ENCODE measurements at regions not wholly inside any gene's neighbourhood (a gene's known extent, or its start where the extent isn't known, plus 50 kb on each side); places are given as distances from the start of the nearest gene placed in this dataset.

DNA sequence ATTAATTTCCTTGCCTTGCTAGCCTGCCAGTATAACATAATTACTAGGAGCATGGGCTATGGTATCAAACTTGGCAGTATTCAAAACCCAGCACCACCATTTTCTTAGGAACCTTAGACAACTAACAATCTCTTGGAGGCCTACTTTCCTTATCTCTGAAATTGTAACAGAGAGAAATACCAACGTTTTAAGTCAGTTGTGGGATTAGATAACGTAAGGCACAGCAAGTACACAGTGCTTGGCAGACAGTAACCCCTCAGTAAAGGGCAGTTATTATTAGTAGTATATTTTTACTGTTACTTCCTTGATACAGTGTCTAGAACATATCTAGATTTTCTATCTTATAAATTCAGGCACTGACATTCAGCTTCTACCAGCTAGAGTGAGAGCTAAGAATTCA, 309.6 kb downstream of the ACTL7B start:
- no peak for DNase-seq

GRCh38 chr9:108545436-108545835, 310.4 kb downstream of the ACTL7B start:
- no peak for DNase-seq

GRCh38 chr9:108544866-108545265, 310.9 kb downstream of the ACTL7B start:
- no peak for DNase-seq

DNA sequence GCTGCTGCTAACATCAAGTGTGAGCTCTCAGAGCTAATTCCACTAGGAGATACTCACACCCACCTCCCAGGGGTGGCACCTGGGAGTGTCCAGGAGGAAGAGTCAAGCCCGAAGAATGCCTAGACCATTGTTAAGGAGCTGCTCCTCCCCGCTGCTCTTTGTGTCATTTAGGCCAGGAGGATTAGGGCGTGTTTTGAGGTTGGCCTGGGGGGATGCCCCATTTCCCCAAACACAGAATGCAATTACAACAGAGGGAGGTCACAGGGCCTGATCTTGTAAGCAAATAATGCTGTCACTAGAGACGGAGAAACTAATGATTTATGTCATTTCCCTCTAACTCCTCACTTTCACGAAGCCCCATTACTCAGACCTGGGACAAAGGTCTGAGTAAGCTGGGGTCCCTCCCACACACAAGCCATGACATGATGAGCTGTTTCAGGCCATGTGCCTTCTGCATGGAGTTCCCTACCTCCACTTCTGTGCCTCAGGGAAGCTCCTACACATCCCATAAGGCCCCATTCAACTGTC, 312.5 kb downstream of the ACTL7B start:
- DNase-seq, result no peak

DNA sequence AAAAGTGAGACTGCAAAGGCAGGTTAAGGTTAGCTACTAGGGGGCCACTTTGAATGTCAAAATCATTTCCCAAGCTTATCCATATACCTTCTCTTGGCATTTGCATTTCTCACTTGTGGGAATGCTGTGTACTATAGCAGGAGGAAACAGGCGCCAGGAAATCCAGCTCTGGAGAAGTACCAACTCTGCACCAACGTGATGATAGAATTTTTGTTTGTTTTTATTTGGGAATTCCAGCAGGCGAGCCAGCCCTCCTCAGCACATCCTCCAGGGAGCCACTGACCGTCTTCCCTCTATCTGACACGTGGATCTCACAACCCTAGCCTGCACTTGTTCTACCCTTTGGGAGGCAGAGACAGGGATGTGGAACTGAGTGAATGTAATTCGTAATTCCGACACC, 318.0 kb downstream of the ACTL7B start:
- no peak for DNase-seq

- no peak for DNase-seq
Observed at GRCh38 chr9:108536836-108537601, 318.8 kb downstream of the ACTL7B start.

DNA sequence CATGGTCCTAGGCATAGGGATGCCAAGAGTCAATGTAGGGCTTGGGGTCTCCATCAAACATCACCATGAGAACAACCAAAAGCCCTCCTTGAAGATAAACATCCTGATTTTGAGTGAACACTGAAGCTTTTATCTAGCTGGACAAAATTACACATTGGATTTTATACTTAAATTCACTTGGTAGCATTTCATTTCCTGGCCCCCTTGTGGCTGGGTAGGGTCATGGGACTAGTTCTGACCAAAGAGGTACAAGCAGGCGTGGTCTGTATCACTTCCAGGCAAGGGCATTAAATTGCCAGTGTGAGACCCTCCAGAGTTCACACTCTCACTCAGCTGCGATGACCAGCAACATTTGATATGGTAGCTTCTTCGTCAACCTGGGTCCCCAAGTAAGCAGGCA, 320.3 kb downstream of the ACTL7B start:
- no peak for DNase-seq

- DNase-seq, result no peak
Observed at GRCh38 chr9:108534741-108535140, 321.0 kb downstream of the ACTL7B start.

DNA sequence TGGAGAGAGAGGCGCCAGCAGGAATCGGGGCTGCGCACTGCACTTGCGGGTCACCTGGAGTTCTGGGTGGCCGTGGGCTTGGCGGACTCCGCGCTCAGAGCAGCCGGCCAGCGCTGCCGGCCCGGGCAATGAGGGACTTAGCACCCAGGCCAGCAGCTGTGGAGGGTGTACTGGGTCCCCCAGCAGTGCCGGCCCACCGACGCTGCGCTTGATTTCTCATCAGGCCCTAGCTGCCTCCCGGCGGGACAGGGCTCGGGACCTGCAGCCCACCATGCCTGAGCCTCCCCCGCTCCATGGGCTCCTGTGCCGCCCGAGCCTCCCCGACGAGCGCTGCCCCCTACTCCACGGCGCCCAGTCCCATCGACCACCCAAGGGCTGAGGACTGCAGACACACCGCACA, 325.6 kb downstream of the ACTL7B start:
- no peak for DNase-seq

- no peak for DNase-seq
Observed at GRCh38 chr9:108528231-108528630, 327.6 kb downstream of the ACTL7B start.

GRCh38 chr9:108526518-108526917, 329.3 kb downstream of the ACTL7B start:
- DNase-seq, result no peak

DNA sequence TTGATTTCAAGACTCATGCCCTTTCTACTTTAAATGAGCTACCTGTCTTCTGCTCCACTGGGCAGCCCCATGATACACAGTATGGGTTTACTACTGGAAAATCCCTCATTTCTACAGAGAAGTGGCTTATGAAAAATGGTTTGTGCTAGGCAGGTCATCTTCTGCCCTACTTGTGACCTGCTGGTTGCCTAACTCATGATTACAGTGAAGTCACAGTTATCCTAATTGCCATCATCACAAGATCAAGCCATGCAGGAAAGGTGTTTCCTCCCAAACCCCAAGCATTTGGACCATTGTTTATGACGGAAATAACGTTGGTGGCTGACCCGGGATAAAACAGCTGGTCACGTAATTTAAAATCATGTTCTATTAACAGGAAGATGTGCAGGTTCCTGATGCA, 330.6 kb downstream of the ACTL7B start:
- no peak for DNase-seq

DNA sequence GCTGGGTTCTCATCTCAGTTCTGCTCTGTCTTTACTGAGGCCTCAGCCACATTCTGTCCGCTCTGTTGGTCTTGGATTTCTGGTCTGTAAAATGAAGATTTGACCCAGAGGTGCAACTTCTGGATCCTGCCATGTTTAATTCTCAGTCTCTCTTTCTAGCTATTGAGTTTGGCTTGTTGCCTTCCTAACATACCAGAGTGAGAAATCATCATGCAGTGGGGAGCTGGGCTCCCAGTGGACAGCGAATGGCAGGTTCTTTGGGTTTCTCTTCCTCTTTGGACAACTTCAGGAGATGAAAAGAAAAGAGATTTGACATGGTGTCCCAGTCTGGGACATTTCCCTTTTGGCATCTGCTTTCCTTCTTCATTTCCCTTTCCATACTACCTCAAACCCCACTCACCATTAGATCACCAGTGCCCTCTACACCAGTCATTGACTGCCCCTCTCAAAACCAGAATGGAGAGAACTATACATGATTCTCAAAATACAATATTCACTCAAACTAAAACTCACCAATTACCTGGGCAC, 334.7 kb downstream of the ACTL7B start:
- no peak for DNase-seq

GRCh38 chr9:108519437-108519836, 336.3 kb downstream of the ACTL7B start:
- no peak for DNase-seq

- no peak for DNase-seq
Observed at GRCh38 chr9:108517651-108518365, 338.0 kb downstream of the ACTL7B start.

- DNase-seq, result no peak
Observed at GRCh38 chr9:108516391-108516790, 339.4 kb downstream of the ACTL7B start.

DNA sequence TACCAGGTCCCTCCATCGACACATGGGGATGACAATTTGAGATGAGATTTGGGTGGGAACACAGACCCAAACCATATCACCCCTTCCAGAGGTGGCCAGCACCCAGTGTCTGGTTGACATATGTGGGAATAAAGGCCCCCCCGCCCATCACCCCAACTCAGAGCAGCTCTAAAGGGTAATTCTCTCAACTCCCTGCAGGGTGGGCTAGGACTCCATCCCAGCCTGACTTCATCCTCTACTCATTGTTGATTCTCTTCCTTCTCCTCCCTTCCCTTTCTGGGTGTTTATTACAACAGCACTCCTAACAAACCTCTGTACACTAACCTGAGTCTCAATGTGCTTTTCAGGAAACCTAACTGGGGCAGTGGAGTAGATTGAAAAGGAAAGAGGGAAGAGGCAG, 339.9 kb downstream of the ACTL7B start:
- DNase-seq, result no peak

GRCh38 chr9:108512426-108513173, 343.2 kb downstream of the ACTL7B start:
- DNase-seq, result no peak

- no peak for DNase-seq
Observed at GRCh38 chr9:108511307-108511706, 344.5 kb downstream of the ACTL7B start.

DNA sequence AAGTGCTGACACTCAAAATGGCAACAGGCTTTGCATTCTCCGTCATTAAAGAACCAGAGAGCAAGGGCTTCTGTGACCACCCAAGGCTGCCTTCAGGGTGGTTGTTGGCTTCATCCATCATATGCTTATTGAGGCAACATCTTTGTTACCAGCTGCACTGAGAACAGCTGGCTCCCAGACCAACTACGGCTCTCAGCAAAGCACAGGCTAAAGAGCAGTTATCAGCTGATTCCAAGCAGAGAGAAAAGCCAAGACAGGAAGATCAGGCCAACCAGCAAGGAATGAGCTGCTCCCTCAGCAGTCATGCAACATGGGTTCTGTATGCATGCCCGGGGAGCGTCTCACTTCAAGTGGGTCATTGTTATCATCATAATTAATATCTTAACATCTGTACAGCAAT, 358.9 kb downstream of the ACTL7B start:
- no peak for DNase-seq

GRCh38 chr9:108489567-108489966, 366.2 kb downstream of the ACTL7B start:
- DNase-seq, result no peak

DNA sequence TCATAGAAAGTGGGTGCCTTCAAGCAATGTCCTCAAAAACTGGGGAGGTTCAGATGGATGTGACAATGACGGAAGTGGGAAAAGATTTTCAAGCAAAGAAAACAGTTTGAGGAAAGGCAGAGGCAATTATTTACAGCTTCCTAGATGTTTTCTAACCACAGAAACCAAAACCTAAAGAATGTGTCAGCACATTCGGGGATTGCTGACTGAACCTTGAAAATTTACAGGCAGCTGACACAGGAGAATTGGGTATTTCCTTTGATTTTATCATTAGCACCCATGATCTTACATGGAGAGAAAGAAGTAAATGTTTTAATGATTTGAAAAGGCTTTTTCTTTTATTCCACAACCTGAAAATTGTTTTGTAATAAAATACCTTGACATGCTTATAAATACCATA, 369.0 kb downstream of the ACTL7B start:
- no peak for DNase-seq

- DNase-seq, result no peak
Observed at GRCh38 chr9:108484468-108484867, 371.3 kb downstream of the ACTL7B start.

All from NCI-H1417 treated with DMSO at 0.1 percent for 48 hours (cell line).